OCI-LY1 (cell line): ENCODE measurements at regions not wholly inside any gene's neighbourhood (a gene's known extent, or its start where the extent isn't known, plus 50 kb on each side); places are given as distances from the start of the nearest gene placed in this dataset.

Experiments used
- CTCF ChIP-seq: fragments of 200-600 bp; sonication (generic), shearing (Covaris generic); IDR thresholded peaks from 2 replicates; pipeline ENCODE4 v1.5.1; 2017; ENCODE audit warnings: mild to moderate bottlenecking, antibody characterized with exemption, low read length, moderate library complexity, mixed read lengths
- EZH2 ChIP-seq: fragments of 200-600 bp; sonication (generic), shearing (Covaris generic); IDR thresholded peaks from 2 replicates; pipeline ENCODE4 v1.8.0; 2017; ENCODE audit warnings: borderline replicate concordance, mixed run types, mild to moderate bottlenecking, antibody characterized with exemption, low read length, moderate library complexity, mixed read lengths

GRCh38 chr12:111197376-111197944 is 171.4 kb downstream of the PHETA1 start:
- TF ChIP-seq CTCF: no peak
- TF ChIP-seq EZH2: no peak
